NCI-H82 treated with DMSO at 0.1 percent for 48 hours (cell line): ENCODE measurements at regions not wholly inside any gene's neighbourhood (a gene's known extent, or its start where the extent isn't known, plus 50 kb on each side); places are given as distances from the start of the nearest gene placed in this dataset.
"Not testable (repeated sequence)": the region's sequence is repeated elsewhere in the genome, so short reads cannot be mapped to it uniquely, and the experiment has no call there.

ENCODE experiments used
- DNase-seq: peaks from one replicate; lab custom pipeline; 2025; ENCODE audit not compliant: unreplicated experiment; lab: John Stamatoyannopoulos, UW

DNA sequence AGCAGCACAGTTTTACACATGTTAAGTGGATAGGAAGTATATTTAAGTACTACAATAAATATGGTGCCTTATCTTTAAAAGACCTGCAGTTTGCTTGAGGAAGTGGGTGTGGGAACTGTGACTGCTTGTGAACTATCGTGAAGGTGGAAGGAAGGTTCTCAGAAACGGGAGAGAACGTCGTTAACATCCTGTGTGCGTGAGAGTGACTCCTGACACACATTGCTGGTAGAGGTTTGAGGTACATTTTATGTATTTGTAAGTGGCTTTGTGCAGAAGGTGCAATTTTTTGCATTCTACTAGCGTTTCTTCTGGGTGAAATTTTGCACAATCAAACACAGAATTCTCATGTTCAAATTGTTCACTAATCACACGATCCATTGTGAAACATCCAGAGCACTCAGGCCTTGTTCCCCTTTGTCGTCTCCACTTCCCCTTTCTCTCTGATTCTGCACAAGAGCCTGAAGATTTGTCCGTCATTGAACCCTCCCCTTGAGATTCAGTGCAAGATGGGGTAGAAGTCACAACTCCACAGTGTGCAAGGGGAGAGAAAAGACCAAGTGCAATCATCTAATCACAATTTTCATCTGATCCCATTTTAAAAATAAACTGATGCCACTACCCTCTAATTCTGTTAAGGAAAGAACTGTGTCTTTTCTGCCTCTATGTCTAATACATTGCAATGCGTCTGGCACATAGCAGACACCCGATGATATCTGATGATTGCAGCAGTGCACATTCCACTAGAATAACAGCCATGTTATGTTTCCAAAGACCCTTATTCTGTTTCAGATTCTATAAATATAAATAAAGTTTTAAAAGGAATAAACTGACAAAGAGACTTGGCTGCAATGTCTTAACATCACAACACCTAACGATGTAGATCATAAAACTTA is 279.9 kb downstream of the NEBL start:
- no peak for DNase-seq

DNA sequence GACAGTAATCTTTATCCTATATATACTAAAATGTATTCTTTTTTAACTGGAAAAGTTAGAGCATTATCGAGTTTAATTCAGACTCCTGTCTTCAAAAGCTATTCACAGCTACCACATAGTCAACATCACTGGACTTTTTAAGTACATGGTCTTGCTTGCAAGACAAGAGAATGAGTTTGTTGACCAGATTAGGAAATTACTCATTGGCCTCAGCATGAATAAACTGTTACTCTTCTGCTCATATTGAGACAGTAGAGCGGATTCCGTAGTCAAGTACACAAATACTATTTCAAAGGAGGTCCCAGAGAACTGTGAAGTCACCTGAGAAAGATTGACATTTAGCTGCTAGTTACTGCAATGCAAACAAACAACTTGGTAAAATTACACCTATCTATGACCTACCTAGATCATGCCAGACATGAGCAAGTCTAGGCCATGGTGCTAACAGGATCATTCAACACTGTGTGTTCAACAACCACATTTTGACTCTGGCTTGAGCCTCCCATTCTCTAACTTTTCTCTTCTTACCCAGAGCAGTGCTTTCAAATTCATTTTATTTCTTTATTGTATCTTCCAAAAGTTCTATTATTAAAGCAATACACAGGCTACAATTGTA is 280.9 kb downstream of the NEBL start:
- DNase-seq: no peak

DNA sequence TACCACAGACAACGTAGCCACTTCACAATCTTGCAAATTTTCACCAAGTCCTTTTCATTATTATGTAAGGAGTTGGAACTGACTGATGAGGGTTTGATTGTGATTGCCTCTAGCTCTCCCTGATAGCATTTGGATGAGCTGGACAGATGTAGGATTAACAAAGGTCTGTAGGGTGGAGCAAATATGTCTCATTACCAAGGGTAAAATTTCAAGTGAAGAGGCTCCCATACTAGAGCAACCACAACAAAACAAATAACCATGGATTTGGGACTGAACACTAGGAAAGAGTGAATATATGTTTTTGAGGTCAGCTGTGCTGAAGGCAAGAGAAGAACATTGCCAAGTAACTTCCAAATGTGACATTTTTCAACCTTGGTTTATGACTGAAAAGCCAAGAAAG is 281.7 kb downstream of the NEBL start:
- DNase-seq: no peak

DNA sequence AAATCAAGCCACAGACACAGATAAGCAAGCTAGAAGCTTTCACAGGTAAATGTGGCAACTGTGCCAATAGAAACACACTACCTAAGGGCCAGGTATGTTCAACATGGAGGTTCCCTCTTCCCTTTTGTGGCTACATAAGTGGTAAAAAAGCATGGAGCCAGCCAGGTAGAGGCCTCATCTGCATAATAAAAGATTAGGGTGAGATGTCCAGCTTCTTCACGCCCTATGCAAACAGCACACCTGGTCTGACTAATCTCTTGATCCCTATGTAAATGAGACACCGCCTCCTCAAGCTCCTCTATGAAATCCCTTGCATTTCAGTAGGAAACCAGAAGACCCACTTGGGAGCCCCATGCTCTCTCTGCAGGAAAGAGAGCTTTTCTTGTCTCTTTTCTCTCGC is 282.2 kb downstream of the NEBL start:
- DNase-seq: no peak

DNA sequence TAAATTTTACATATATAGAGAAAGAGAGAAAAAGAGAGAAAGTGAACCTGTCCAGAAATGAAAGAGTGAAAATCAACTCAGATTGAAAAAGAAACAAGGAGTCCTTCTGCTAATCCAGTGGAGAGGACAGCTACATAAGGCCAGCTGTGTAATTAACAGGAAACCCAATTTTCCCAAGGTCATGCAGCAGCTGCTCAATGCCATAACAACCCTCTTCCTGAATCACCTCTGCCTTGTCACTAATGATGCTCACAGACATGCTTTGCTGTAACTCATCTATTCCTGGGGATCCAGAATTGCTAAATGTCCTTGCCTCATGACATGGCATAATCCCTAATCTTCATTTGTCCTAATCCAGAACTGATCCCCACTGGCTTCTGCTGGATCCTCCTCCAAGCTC is 288.6 kb downstream of the NEBL start:
- no peak for DNase-seq

DNA sequence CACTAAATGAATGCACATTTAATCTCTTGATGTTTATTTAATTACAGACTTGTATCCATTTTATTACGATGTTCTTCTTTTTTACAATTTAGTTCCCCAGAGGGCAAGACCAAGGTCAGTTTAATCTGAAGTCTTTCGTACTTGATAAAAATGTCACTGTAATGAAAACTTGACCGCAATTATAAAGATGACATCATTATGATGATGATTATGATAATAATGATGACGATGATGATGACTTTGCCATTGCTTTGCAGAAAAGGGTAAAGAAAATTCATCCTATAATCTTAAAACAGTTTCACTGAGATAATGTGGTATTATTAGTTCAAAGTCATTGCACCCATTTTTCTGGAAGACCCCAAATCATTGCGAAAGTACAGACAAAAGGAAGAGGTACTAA is 290.1 kb downstream of the NEBL start:
- no peak for DNase-seq

DNA sequence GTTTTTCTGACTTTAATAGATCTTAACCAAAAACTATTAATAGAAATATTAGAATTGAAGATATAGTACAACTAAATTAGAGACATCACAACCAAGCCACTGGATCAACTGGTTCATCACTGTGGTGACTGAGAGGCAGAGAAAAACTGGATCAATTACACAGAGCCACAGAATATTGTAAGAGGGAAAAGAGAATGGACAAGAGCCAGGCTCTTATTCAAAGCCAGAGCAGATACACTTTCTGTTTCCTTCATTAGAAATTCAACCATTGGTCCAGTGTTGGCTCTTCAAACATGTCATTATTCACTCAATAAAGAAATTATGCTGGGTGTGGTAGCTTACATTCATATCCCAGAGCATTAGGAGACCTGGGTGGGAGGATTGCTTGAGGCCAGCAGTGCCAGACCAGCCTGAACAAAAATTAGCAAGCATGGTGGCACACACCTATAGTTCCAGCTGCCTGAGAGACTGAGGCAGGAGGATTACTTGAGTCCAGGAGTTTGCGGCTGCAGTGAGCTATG is 295.1 kb downstream of the NEBL start:
- DNase-seq: no peak

DNA sequence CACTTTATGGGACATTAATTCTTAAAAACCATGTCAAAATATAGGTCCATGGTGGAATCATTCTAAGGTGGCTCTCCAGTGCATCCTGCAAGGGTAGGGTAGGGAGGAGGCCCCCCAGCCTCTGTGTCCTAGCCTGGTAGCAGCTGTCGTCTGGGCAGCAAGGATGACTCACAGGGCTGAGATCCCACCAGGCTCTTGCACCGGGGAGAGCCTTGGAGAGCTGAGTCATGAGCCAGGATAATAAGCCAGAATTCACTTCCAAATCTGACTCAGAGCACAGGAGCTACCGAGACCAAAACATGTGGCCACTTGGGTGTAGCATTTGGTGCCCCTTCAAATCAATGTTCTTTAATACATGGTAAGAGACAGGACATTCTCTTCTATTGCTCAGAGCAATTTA is 298.5 kb downstream of the NEBL start:
- no peak for DNase-seq

DNA sequence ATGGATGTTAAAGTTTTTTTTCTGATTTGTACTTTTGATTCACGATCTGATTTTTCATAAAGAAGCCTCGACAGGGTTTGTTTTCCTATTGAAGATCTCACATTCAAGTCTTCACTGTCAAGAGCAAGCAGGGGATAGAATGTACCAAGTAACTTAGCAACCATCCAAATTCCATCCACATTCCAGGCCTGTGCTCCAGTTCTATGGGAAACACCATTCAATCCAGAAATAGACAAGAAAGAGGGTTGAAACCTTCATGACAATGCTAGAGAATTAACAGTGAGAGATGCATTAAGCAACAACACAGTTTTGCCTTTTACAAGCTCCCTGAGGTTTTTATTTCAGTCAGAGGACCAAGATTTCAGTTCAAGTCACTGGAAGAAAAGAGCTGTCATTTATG is 300.2 kb downstream of the NEBL start:
- no peak for DNase-seq

DNA sequence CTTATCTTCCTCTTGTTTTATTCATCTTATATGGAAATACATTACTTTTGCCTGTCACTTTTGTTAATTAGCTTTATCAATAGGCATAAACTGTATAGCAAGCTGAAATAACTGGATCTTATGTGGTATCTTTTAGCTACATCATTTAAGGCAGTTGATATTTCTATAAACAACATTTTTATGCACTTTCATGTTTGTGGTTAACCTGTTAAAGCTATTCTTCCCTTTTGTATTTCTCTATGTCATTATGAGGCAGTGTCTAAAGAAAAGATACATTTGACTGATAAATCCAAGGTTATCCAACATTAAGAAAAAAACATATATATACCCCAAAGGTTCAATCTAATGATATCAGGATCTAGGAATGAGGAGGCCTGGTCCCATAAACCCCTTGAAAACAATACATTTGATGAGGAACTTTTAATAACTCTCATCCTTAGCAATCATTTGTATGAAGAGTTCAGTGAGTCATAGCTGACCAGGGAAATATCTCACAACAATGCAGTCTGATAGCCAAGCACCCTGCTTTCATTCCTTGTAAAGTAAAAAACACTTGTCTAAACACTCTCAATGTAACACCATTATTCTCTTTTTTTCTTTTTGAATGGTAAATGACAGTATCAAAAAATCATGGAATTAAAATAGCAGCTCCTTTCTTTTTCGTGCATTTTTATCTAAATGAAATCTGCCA is 300.9 kb downstream of the NEBL start:
- DNase-seq: no peak

DNA sequence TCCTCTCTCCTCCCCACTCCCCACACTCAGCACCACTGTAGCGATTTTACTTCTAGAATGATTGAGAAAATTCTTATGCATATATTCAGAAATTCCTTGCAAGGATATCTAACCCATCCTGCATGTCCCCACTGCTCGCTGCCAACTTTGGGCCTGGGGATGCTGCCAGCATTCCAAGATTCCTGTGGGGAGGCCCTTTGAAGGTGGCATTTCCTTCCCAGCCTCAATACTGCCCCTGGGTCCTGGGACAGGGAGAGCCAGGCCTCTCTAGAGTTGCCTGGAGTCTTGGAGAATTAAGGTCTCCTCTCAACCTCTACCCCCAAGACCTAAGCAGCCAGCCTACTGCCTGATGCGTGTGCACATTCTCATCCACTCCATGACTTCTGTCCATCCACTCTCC is 303.5 kb downstream of the NEBL start:
- no peak for DNase-seq

DNA sequence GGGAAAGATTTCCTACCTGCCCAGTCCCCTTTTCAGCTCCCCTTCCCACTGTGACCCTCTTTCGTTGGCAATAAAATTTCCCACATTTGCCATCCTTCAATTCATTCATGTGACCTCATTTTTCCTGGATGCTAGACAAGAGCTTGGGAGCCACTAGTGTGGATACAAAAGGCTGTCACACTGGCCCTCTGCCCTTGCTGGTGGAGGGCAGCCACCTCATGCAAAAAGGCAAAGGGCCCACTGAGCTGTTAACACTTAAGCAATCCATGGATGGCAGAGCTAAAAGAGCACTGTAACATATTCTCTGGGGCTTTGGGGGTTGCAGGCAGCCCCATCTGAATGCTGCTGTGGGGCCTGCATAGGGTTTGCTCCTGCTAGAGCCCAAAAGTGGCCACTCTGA is 315.1 kb downstream of the NEBL start:
- no peak for DNase-seq

DNA sequence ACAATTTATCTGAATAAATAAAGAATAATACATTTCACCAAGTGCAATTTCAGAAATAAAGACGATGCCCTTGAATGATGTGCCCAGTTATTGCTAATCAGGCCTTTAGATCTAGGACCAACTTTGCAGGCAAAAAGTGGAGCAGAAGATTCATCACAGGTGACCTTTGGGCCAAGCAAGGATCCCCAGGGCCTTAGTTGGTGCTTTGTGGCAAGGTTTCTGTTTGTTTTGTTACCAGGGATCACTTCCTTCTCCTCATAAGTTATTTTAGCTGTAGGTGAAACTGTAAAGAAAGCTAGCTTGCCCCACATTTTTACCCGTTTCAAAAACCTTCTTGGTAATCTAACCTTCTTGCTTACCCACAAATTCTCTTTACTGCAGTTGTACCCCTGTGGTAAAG is 323.2 kb downstream of the NEBL start:
- DNase-seq: no peak

DNA sequence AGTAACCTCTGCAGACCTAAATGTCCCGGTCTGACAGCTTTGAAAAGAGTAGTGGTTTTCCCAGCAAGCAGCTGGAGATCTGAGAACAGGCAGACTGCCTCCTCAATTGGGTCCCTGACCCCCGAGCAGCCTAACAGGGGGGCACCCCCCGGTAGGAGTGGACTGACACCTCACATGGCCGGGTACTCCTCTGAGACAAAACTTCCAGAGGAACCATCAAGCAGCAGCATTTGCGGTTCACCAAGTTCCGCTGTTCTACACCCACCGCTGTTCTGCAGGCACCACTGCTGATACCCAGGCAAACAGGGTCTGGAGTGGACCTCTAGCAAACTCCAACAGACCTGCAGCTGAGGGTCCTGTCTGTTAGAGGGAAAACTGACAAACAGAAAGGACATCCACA is 341.1 kb downstream of the NEBL start:
- DNase-seq: not testable (repeated sequence)

DNA sequence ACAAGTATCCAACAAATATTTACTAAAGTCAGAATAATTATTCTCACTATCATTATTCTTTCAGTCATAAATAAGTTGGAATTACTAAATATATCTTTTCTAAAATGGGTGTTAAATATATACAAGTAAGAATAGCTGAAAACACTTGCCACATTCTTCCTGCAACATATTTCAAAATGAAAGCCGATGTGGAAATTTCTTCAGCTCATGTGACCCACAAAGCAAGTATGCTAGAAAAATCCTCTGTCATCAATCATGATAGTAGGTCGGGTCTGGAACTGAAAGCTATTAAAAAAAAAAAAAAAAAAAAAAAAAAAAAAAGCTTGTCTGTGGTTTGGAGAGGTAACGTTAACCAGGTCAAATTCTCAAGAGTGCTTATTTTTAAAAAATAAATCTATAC is 344.7 kb downstream of the NEBL start:
- DNase-seq: no peak

DNA sequence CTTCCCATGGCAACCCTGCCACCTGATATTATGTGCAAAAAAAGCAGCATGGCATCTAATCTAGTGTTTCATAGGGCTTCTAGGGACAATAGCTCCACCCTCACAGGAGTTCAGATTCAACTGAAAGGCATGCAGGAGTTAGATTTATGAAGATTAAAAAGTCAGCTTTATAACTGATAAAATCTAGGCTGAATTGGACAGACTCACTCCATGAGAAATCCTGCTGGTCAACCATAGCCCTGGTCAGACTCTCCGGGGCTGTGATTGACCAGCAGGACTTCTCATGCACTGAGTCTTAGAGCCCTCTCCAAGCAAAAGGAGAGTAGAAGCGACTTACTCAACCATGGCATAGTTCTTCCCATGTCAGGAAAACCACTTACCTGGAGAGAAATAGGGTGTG is 345.4 kb downstream of the NEBL start:
- DNase-seq: no peak

DNA sequence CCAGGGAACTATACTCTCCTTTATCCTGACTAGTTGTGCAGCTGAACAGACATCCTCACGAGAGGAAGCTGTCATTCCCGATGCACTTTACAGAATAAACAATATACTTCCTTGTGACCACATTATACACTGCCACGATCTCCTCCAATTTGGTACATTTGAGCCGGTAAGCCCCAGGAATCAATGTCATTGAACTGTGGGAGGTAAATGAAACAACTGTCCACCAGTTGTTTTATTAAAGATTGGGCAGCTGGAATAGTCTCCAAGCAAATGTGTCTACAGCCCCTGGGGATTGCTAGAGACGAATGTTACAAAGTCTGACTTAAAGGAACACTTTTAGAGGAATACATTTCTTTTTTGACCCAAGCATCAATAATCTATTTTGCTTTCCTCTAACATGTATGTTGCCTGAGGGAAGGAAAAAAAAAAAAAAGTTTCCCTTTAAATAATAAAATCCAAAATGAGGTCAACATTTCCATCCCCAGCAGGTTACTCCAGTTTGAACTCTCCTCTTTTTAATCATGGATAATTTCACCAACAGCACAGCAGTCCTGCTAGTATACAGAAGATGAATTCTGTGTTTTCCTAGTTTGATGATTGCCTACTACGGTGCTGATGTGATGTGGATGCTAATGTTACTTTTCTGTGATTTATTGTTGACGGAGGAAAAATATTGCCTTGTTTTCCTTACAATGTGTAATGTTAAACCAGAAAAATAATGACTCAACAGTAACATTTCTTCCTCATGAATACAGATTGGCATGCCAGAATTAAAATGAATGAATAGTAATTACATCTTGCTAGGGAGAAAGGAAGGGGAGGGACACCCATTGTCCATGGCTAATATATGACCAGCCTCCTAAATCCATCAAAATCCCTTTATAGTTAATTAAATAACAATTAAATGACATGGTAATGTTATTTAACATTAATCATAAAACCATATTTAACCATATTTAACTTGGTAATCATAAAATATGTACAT is 360.9 kb downstream of the NEBL start:
- no peak for DNase-seq

DNA sequence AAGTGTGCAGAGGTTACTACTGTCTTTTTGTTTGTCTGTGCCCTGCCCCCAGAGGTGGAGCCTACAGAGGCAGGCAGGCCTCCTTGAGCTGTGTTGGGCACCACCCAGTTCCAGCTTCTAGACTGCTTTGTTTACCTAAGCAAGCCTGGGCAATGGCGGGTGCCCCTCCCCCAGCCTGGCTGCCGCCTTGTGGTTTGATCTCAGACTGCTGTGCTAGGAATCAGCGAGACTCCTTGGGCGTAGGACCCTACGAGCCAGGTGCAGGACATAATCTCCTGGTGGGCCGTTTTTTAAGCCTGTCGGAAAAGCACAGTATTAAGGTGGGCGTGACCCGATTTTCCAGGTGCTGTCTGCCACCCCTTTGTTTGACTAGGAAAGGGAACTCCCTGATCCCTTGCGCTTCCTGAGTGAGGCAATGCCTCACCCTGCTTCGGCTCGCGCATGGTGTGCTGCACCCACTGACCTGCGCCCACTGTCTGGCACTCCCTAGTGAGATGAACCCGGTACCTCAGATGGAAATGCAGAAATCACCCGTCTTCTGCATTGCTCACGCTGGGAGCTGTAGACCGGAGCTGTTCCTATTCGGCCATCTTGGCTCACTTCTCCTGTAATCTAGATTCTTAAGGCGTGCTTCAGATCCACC is 365.7 kb downstream of the NEBL start:
- not testable (repeated sequence) for DNase-seq

DNA sequence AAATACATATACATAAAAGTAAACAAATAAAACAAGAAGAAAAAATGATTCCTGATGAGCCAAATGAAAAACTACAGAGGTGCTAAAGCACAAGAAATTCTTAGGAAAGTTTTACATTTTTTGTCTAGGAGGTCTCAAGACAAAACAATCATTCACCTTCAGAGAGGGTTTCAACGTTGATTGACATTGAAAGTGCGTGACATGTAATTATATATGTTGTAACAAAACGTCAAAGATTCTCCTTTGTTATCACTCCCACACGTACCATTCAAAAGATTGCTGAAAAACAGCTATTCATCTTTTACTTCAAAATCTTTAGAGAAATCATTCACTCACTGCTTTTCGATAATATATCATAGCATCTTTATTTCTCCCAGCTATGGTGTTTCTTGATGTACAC is 375.9 kb downstream of the NEBL start:
- no peak for DNase-seq

DNA sequence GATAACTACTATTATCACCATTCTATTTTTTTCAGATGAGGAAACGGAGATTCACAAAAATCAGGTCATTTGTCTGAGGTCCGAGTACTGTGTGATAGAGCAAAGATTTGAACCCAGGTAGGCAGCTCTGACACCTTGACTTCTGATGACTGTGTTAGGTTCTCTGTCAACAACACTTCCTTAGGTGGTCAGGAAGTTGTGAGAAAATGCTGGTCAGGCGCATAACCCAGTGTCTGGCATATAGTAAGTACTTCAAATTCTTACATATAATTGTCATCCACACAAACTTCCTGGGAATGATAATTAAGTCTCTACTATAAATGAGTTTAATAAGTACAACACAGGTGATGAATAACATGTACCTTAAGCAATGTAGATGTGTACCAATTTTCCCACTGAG is 381.5 kb downstream of the NEBL start:
- no peak for DNase-seq
